T-cell (primary cell): ENCODE measurements at regions not wholly inside any gene's neighbourhood (a gene's known extent, or its start where the extent isn't known, plus 50 kb on each side); places are given as distances from the start of the nearest gene placed in this dataset.

Experiments
- ATAC-seq, 4 experiments: fragments of 200-7000 bp in 3 of 4; fragments of 150-1000 bp in 1 of 4; cut with Tn5 transposase; replicated peaks in 1 of 4; 1 replicate in 3 of 4; 2 replicates in 1 of 4; pipeline ENCODE4 v1.10.0; 2021; ENCODE audit warnings: moderate library complexity in 3 of 4, mild to moderate bottlenecking in 2 of 4, moderate number of reproducible peaks in 1 of 4
- CTCF ChIA-PET, 2 donors: fragments of 300-600 bp; sonication (Branson Sonifier 250); formaldehyde crosslinking; loops; one replicate each; lab custom pipeline; 2022; ENCODE audit warnings: antibody characterized with exemption in 2 of 2; lab: Charles Lee
- POLR2A ChIA-PET, 2 donors: fragments of 300-600 bp; sonication (Branson Sonifier 250); formaldehyde crosslinking; loops; one replicate each; lab custom pipeline; 2022; ENCODE audit warnings: antibody characterized with exemption in 2 of 2; lab: Charles Lee
- DNase-seq, 35 experiments: peaks; one replicate each; pipeline versions ENCODE4 v3.0.0 to v3.0.0-alpha.2; 2013 to 2023
- H3K27ac ChIP-seq: one replicate; pipeline ENCODE4 v1.5.1; 2013; ENCODE audit warnings: low read length
- H3K27me3 ChIP-seq, 2 experiments: replicated peaks in 1 of 2; 1 replicate in 1 of 2; 2 replicates in 1 of 2; pipeline versions ENCODE4 v1.6.1 to v1.7.0; 2013; ENCODE audit warnings: low read length in 1 of 2, mixed read lengths in 1 of 2; ENCODE audit not compliant: control insufficient read depth in 2 of 2, insufficient read depth in 2 of 2; ENCODE audit errors: extremely low read depth in 1 of 2
- H3K36me3 ChIP-seq, 2 donors: 1 replicate in 1 of 2; 2 replicates in 1 of 2; pipeline versions ENCODE4 v1.6.1 to v1.7.0; 2013; ENCODE audit warnings: low read length in 1 of 2; ENCODE audit not compliant: control insufficient read depth in 2 of 2, insufficient read depth in 1 of 2; ENCODE audit errors: extremely low read depth in 1 of 2
- H3K4me1 ChIP-seq, 2 experiments: 1 replicate in 1 of 2; 2 replicates in 1 of 2; pipeline versions ENCODE4 v1.6.1 to v1.7.0; 2013; ENCODE audit warnings: low read length in 2 of 2, mixed read lengths in 1 of 2; ENCODE audit not compliant: insufficient read depth in 2 of 2, control insufficient read depth in 1 of 2; ENCODE audit errors: extremely low read depth in 1 of 2
- H3K4me3 ChIP-seq, 2 donors: 1 replicate in 1 of 2; 2 replicates in 1 of 2; pipeline versions ENCODE4 v1.5.1 to v1.7.0; 2013; ENCODE audit warnings: mild to moderate bottlenecking in 2 of 2, low read length in 1 of 2, moderate library complexity in 1 of 2; ENCODE audit not compliant: control insufficient read depth in 1 of 2; ENCODE audit errors: extremely low read depth in 1 of 2
- H3K9me3 ChIP-seq: 2 replicates; pipeline ENCODE4 v1.7.0; 2013
- H3K27ac Mint-ChIP-seq, 2 donors: one replicate each; pipeline ENCODE4 v1.8.0; 2020 to 2021; ENCODE audit warnings: mild to moderate bottlenecking in 2 of 2, mixed read lengths in 2 of 2
- H3K27me3 Mint-ChIP-seq, 2 donors: one replicate each; pipeline ENCODE4 v1.8.0; 2021 to 2022; ENCODE audit warnings: mixed read lengths in 2 of 2
- H3K36me3 Mint-ChIP-seq: one replicate; pipeline ENCODE4 v1.8.0; 2021; ENCODE audit warnings: mixed read lengths
- H3K4me1 Mint-ChIP-seq, 3 donors: one replicate each; pipeline ENCODE4 v1.8.0; 2020 to 2022; ENCODE audit warnings: mixed read lengths in 3 of 3, mild to moderate bottlenecking in 1 of 3
- H3K4me3 Mint-ChIP-seq, 3 donors: one replicate each; pipeline ENCODE4 v1.8.0; 2020 to 2022; ENCODE audit warnings: mild to moderate bottlenecking in 3 of 3, mixed read lengths in 3 of 3, moderate library complexity in 3 of 3
- H3K9me3 Mint-ChIP-seq, 3 donors: one replicate each; pipeline ENCODE4 v1.8.0; 2020 to 2022; ENCODE audit warnings: mixed read lengths in 3 of 3
- WGBS: methylation state at CpG from one replicate; pipeline ENCODE4 v1.1.5; 2013; ENCODE audit warnings: missing lambda C conversion rate; ENCODE audit not compliant: insufficient coverage; 5-methylcytosine and 5-hydroxymethylcytosine counted together

DNA sequence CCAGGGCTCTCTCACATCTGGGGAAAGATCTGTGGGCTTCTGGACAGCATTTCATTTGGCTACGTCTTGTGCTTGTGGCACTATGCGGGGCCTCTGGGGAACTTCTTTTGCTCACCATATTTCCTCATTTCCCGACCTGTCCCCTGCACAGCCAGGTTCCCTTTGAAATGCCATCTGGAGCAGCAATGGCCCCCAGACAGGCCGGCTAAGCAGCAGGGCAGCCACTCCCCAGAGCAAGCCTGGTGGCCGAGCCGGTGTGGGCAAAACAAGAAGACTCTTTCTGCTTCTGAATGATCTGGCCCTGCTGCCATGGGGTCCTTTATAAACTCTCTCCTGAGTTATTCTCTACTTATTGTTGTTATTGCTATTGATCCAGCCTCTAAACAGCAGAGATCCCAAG, 190.7 kb upstream of the NECTIN1 start:
- Mint-ChIP-seq H3K4me3 (no peak overlapping the region), H3K36me3 (no peaks in the 10 kb centered on the region), H3K27me3 (peaks cover 15 to 32% of the 10 kb centered on the region in 2 donors), H3K27ac (no peak overlapping the region), H3K4me1 (no peaks in the 10 kb centered on the region), H3K9me3 (peaks cover 0 to 5% (median 2%) of the 10 kb centered on the region in 3 donors)
- Histone ChIP-seq H3K4me3 (no peak overlapping the region), H3K27ac (no peak overlapping the region), H3K9me3 (no peaks in the 10 kb centered on the region), H3K27me3 (peaks cover 0 to 7% of the 10 kb centered on the region in 2 experiments), H3K36me3 (no peaks in the 10 kb centered on the region), H3K4me1 (no peaks in the 10 kb centered on the region)
- WGBS = 30% methylated on average over 4 of the region's 6 CpGs
- no peak for ATAC-seq
- ChIA-PET POLR2A (no interaction called here), CTCF (no interaction called here)
- DNase-seq = no peak

DNA sequence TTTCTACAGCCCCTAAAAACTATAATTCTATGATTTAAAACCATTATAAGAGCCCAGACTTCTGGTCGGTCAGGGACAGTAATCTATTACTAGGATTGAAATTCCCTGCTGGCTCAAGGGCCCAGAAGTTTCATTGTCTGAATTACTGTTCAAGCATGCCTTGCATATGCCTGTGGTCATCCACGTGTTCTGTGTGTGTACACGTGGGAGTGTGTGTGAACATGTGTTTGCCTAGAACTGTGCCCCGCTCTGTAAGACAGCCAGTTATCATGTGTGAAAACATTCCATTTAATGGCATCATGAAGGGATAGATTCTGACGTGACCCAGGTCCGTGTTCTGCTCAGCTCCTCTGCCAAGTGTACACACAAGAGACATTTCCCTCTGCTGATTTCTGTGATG, 189.3 kb upstream of the NECTIN1 start:
- H3K36me3 ChIP-seq = no peaks in the 10 kb centered on the region
- Mint-ChIP-seq H3K36me3 (no peaks in the 10 kb centered on the region), H3K27me3 (peaks cover 15 to 24% of the 10 kb centered on the region in 2 donors), H3K4me3 (no peak overlapping the region), H3K27ac (no peak overlapping the region), H3K9me3 (peaks cover 2 to 5% (median 5%) of the 10 kb centered on the region in 3 donors), H3K4me1 (no peaks in the 10 kb centered on the region)
- H3K4me3 ChIP-seq = no peak overlapping the region
- H3K27me3 ChIP-seq = peaks cover 0 to 4% of the 10 kb centered on the region in 2 experiments
- DNase-seq (no peak), ATAC-seq (no peak)
- no peaks in the 10 kb centered on the region for H3K4me1 ChIP-seq
- H3K27ac ChIP-seq = no peak overlapping the region
- ChIA-PET CTCF (no interaction called here), POLR2A (no interaction called here)
- no peaks in the 10 kb centered on the region for H3K9me3 ChIP-seq
- WGBS = 81% methylated on average over 3 of the region's 6 CpGs

DNA sequence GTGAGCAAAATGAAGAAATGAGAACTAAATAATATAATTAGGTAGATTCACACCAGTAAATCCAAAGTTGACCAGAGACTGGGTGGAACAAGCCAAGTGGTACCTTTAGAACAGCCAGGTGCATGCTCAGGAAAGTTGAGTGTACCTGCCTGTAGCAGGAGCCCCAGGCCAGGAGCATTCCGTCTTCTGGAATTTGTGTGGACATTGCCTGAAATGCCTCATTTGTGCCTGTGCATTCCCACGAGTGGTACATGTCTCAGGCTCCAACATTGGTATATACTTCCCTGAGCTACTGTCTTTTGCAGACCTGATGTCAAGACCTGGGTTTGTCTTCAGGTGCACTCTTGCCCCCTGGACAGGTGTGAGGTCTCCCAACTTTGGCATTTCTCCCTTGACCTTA, 187.6 kb upstream of the NECTIN1 start:
- Mint-ChIP-seq H3K4me3 (no peak overlapping the region), H3K9me3 (peaks cover 2 to 5% (median 5%) of the 10 kb centered on the region in 3 donors), H3K36me3 (no peaks in the 10 kb centered on the region), H3K4me1 (no peaks in the 10 kb centered on the region), H3K27me3 (peaks cover 7 to 10% of the 10 kb centered on the region in 2 donors), H3K27ac (no peak overlapping the region)
- no peak for ATAC-seq
- 63% methylated on average over 2 of the region's 2 CpGs for WGBS
- Histone ChIP-seq H3K4me1 (no peaks in the 10 kb centered on the region), H3K9me3 (no peaks in the 10 kb centered on the region), H3K27me3 (peaks cover 0 to 4% of the 10 kb centered on the region in 2 experiments), H3K36me3 (no peaks in the 10 kb centered on the region), H3K27ac (no peak overlapping the region), H3K4me3 (no peak overlapping the region)
- CTCF ChIA-PET = interaction anchor here in 1 of 2 donors (0.6 kb wide), 1 partner anchor 107 kb away, joined by 3 read pairs; no protein-coding TSS in a partner anchor
- POLR2A ChIA-PET = no interaction called here
- DNase-seq = no peak

GRCh38 chr11:119912229-119912628, 183.2 kb upstream of the NECTIN1 start:
- Histone ChIP-seq H3K4me1 (no peaks in the 10 kb centered on the region), H3K36me3 (no peaks in the 10 kb centered on the region), H3K27ac (no peak overlapping the region), H3K9me3 (no peaks in the 10 kb centered on the region), H3K4me3 (no peak overlapping the region), H3K27me3 (peaks cover 0 to 14% of the 10 kb centered on the region in 2 experiments)
- H3K9me3 Mint-ChIP-seq = peaks cover 2 to 5% (median 5%) of the 10 kb centered on the region in 3 donors
- H3K4me1 Mint-ChIP-seq = no peaks in the 10 kb centered on the region
- ChIA-PET POLR2A (no interaction called here), CTCF (no interaction called here)
- peaks cover 18 to 21% of the 10 kb centered on the region in 2 donors for H3K27me3 Mint-ChIP-seq
- H3K4me3 Mint-ChIP-seq = no peak overlapping the region
- ATAC-seq (no peak), DNase-seq (no peak)
- no peaks in the 10 kb centered on the region for H3K36me3 Mint-ChIP-seq
- H3K27ac Mint-ChIP-seq = no peak overlapping the region
- 91% methylated on average over 4 of the region's 6 CpGs for WGBS

DNA sequence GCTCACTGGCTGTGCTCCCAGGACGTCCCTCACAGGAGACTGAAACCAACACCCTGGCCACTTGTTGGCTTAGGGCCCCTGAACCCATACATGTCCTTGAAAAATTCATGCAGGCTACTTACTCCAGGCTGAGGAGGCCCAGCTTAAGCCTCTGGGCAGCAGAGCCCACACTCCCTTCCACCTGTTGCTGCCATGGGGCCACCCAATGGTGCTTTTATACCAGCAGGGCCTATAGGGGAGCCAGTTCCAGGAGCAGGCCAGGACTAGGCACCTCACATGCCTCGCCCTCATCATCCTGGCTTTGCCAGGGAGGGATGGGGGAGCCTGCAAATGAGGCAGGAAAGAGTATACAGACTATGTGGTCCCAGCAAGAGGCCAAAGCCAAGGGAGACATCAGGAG, 181.7 kb upstream of the NECTIN1 start:
- ATAC-seq (no peak), DNase-seq (no peak)
- H3K27me3 Mint-ChIP-seq = peaks cover 22 to 23% of the 10 kb centered on the region in 2 donors
- Histone ChIP-seq H3K36me3 (no peaks in the 10 kb centered on the region), H3K27me3 (peaks cover 0 to 17% of the 10 kb centered on the region in 2 experiments), H3K27ac (no peak overlapping the region), H3K4me1 (no peaks in the 10 kb centered on the region), H3K9me3 (no peaks in the 10 kb centered on the region), H3K4me3 (no peak overlapping the region)
- no peaks in the 10 kb centered on the region for H3K36me3 Mint-ChIP-seq
- H3K27ac Mint-ChIP-seq = no peak overlapping the region
- ChIA-PET POLR2A (no interaction called here), CTCF (no interaction called here)
- H3K4me3 Mint-ChIP-seq = no peak overlapping the region
- 50% methylated on average over 1 of the region's 2 CpGs for WGBS
- H3K4me1 Mint-ChIP-seq = no peaks in the 10 kb centered on the region
- peaks cover 2 to 5% (median 5%) of the 10 kb centered on the region in 3 donors for H3K9me3 Mint-ChIP-seq

- CTCF ChIA-PET = no interaction called here
These were observed 181.1 kb upstream of the NECTIN1 start for GRCh38 chr11:119910051-119910450.

DNA sequence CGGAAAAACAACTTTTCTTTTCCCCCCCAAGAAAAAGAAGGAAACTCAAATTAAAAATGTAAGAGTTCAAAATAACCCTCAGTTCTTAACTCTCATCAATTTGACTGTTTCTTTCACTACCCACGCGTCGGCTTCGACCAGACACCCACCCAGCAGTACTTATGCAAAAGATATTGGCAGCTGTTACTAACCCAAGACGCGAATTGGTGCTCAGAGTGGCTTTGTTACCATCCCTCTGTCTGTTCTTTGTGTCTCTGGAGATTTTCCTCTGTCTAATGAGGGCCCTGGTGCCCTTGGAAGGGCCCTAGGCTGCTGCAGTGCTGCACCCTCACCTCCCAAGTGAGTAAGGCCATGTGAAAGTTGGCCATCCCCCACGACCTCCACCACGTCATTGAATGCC, 180.5 kb upstream of the NECTIN1 start:
- ChIA-PET CTCF (no interaction called here), POLR2A (no interaction called here)
- Histone ChIP-seq H3K9me3 (no peaks in the 10 kb centered on the region), H3K4me3 (no peak overlapping the region), H3K4me1 (no peaks in the 10 kb centered on the region), H3K27ac (no peak overlapping the region), H3K27me3 (peaks cover 0 to 17% of the 10 kb centered on the region in 2 experiments), H3K36me3 (no peaks in the 10 kb centered on the region)
- no peaks in the 10 kb centered on the region for H3K36me3 Mint-ChIP-seq
- H3K27ac Mint-ChIP-seq = no peak overlapping the region
- DNase-seq (no peak), ATAC-seq (no peak)
- 81% methylated on average over 6 of the region's 9 CpGs for WGBS
- peaks cover 0 to 5% (median 0%) of the 10 kb centered on the region in 3 donors for H3K9me3 Mint-ChIP-seq
- H3K27me3 Mint-ChIP-seq = peaks cover 25 to 28% of the 10 kb centered on the region in 2 donors
- no peaks in the 10 kb centered on the region for H3K4me1 Mint-ChIP-seq
- no peak overlapping the region for H3K4me3 Mint-ChIP-seq

More at GRCh38 chr11:119910051-119910450, 181.1 kb upstream of the NECTIN1 start:
- Histone ChIP-seq H3K27me3 (peaks cover 0 to 17% of the 10 kb centered on the region in 2 experiments), H3K9me3 (no peaks in the 10 kb centered on the region), H3K4me1 (no peaks in the 10 kb centered on the region), H3K4me3 (no peak overlapping the region), H3K36me3 (no peaks in the 10 kb centered on the region), H3K27ac (no peak overlapping the region)
- no peaks in the 10 kb centered on the region for H3K36me3 Mint-ChIP-seq
- POLR2A ChIA-PET = no interaction called here
- H3K27me3 Mint-ChIP-seq = peaks cover 25 to 26% of the 10 kb centered on the region in 2 donors
- H3K9me3 Mint-ChIP-seq = peaks cover 1 to 5% (median 2%) of the 10 kb centered on the region in 3 donors
- WGBS = 48% methylated on average over 2 of the region's 4 CpGs
- no peaks in the 10 kb centered on the region for H3K4me1 Mint-ChIP-seq
- DNase-seq (no peak), ATAC-seq (no peak)
- no peak overlapping the region for H3K27ac Mint-ChIP-seq
- H3K4me3 Mint-ChIP-seq = no peak overlapping the region
